NCI-H2196 (cell line): ENCODE measurements at regions not wholly inside any gene's neighbourhood (a gene's known extent, or its start where the extent isn't known, plus 50 kb on each side); places are given as distances from the start of the nearest gene placed in this dataset.

Experiments used
- DNase-seq: peaks from one replicate; lab custom pipeline; 2025; ENCODE audit not compliant: unreplicated experiment; lab: John Stamatoyannopoulos, UW

DNA sequence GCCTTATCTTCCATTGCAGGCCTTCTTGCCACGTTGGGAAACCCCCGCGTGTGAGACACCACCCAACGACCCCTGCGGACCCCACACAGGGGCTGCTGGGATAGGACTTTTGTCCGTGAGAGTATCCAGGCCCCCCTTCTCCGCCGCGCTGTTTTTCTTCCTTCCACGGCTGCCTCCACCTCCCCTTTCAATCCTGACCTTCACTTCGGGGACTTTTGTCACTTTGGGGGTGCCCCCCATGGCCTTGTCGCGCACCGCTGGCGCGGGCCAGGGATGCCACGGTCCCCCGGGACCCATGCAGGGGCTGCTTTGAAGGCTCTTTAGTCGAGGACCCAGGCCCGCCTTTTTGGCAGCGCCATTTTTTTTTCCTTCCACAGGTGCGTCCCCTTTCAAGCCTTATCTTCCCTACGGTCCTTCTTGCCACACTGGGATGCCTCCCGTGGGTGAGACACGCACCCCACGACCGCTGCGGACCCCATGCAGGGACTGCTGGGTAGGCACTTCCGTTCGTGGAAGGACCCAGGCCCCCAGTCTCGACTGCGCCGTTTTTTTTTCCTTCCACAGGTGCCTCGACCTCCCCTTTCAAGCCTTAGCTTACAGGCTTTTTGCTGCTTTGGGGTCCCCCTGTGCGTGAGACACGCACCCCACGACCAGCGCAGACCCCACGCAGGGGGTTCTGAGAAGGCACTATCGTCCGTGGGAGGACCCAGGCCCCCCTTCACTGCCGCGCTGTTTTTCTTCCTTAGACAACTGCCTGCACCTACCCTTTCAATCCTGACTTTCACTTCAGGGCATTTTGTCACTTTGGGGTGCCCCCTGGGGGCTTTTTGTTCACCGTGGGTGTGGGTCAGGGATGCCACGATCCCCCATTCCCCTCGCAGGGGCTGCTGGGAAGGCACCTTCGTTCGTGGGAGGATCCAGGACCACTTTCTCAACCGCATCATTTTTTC lies 267.4 kb downstream of the ALG10 start:
- no peak for DNase-seq

DNA sequence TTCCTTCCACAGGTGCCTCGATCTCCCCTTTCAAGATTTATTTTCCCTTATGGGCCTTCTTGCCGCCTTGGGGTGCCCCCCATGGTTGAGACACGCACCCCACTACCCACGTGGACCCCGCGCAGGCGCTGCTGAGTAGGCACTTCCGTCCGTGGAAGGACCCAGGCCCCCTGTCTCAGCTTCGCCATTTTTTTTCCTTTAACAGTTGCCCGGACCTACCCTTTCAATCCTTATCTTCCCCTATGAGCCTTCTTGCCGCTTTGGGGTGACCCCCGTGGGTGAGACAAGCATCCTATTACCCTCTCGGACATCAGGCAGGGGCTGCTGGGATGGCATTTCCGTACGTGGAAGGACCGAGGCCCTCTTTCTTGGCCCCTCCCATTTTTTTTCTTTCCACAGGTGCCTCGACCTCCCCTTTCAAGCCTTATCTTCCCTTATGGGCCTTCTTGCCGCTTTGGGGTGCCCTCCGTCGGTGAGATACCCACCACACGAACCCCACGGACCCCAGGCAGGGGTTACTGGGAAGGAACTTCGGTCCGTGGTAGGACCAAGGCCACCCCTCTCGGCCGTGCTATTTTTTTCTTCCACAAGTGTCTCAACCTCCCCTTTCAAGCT lies 268.2 kb downstream of the ALG10 start:
- DNase-seq, result no peak

DNA sequence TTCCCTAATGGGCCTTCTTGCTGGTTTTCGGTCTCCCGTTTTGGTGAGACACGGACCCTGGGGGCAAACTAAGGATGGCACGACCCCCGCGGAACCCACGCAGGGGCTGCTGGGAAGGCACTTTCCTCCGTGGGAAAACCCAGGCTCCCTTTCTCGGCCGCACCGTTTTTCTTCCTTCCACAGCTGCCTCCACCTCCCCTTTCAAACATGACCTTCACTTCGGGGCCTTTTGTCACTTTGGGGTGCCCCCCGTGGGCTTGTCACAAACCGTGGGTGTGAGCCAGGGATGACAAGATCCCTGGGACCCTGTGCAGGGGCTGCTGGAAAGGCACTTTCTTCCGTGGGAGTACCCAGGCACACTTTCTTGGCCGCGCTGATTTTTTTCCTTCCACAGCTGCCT lies 268.7 kb downstream of the ALG10 start:
- DNase-seq, result no peak

DNA sequence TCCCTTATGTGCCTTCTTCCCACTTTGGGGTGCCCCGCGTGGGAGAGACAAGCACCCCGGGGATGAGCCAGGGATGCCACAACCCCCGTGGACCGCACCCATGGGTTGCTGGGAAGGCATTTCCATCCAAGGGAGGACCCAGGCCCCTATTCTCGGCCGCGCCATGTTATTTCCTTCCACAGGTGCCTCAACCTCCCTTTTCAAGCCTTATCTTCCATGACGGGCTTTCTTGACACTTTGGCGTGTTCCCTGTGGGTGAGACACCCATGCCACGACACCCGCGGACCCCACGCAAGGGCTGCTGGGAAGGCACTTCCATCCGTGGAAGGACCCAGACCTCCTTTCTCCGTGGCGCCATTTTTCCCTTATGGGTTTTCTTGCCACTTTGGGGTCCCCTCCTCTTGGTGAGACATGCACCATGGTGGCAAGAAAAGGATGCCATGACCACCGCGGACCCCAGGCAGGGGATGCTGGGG lies 269.2 kb downstream of the ALG10 start:
- no peak for DNase-seq

DNA sequence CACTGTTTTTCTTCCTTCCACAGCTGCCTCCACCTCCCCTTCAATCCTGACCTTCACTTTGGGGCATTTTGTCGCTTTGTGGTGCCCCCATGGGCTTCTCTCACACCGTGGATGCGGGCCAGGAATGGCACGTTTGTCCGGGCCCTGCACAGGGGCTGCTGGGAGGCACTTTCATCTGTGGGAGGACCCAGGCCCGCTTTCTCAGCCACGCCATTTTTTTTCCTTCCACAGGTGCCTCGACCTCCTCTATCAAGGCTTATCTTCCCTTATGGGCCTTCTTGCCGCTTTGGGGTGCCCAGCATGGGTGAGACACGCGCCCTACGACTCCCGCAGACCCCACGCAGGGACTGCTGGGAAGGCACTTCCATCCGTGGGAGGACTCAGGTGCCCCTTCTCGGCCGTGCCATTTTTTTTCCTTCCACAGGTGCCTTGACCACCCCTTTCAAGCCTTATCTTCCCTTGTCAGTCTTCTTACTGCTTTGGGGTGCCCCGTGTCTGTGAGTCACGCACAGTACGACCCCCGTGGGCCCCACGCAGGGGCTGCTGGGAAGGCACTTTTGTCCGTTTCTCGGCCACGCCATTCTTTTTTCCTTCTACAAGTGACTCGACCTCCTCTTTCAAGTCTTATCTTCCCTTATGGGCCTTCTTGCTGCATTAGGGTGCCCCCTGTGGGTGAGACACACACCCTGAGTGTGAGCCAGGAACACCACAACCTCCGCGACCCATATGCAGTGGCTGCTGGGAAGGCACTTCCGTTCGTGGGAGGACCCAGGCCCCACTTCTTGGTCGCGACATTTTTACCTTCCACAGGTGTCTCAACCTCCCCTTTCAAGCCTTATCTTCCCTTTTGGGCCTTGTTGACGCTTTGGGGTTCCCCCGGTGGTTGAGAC lies 270.7 kb downstream of the ALG10 start:
- DNase-seq, result no peak

DNA sequence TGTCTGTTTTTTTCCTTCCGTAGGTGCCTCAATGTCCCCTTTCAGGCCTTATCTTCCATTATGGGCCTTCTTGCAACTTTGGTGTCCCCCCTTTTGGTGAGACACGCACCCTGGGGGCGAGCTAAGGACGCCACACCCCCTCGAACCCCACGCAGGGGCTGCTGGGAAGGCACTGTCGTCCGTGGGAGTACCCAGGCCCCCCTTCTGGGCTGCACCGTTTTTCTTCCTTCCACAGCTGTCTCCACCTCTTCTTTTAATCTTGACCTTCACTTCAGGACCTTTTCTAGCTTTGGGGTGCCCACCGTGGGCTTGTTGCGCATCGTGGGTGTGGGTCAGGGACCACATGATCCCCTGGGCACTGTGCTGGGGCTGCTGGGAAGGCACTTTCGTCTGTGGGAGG lies 271.8 kb downstream of the ALG10 start:
- no peak for DNase-seq

DNA sequence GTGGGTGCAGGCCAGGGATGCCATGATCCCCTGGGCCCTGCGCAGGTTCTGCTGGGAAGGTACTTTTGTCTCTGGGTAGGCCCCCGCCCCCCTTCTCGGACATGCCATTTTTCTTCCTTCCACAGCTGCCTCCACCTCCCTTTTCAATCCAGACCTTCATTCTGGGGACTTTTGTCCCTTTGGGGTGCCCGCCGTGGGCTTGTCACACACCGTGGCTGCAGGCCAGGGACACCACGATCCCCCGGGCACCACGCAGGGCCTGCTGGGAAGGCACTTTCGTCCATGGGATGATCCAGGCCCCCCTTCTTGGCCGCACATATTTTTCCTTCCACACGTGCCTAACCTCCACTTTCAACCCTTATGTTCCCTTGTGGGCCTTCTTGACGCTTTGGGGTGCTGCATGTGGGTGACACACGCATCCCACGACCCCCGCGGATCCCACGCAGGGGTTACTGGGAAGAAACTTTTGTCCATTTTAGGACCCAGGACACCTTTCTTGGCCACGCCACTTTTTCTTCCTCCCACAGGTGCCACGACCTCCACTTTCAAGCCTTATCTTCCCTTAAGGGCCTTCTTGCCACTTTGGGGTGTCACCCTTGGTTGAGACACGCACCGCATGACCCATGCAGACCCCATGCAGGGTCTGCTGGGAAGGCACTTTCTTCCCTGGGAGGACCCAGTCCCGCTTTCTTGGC lies 272.5 kb downstream of the ALG10 start:
- DNase-seq, result no peak

DNA sequence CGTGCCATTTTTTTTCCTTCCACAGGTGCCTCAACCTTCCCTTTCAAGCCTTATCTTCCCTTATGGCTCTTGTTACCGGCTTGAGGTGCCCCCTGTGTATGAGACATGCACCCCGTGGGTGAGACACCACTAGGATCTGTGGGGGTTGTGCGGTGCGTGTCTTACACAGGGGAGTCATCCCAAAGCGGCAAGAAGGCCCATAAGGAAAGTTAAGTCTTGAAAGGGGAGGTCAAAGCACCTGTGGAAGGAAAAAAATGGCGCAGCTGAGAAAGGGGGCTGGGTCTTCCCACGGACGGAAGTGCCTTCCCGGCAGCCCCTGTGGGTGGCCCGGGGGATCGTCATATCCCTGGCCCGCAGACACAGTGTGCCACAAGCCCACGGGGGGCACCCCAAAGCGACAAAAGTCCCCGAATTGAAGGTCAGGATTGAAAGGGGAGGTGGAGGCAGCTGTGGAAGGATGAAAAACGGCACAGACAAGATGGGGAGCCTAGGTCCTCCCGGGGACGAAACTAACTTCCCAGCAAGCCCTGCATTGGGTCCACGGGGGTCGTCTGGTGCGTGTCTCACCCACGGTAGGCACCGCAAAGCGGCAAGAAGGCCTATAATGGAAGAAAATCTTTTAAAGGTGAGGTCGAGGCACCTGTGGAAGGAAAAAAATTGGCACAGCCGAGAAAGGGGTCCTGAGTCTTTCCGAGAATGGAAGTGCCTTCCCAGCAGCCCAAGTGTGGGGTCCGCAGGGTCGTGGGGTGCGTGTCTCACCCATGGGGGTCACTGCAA lies 273.3 kb downstream of the ALG10 start:
- no peak for DNase-seq

DNA sequence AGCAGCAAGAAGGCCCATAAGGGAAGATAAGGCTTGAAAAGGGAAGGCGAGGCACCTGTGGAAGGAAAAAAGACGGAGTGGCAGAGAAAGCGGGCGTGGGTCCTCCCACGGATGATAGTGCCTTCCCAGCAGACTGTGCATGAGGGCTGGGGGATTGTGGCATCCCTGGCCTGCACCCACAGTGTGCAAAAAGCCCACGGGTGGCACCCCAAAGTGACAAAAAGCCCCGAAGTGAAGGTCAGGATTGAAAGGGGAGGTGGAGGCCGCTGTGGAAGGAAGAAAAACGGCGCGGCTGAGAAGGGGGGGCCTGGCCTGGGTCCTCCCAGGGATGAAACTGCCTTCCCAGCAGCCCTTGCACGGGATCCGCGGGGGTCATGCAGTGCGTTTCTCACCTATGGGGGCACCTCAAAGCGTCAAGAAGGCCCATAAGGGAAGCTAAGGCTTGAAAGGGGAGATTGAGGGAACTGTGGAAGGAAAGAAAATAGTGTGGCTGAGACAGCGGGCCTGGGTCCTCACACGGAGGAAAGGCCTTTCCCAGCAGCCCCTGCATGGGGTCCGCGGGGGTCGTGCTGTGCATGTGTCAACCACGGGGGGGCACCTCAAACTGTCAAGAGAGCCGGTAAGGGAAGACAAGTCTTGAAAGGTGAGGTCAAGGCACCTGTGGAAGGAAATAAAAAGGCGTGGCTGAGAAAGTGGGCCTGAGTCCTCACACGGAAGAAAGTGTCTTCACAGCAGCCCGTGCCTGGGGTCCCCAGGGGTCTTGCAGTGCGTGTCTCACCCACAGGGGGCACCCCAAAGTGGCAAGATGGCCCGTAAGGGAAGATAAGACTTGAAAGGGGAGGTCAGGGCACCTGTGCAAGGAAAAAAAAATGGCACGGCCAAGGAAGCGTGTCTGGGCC lies 274.1 kb downstream of the ALG10 start:
- no peak for DNase-seq

DNA sequence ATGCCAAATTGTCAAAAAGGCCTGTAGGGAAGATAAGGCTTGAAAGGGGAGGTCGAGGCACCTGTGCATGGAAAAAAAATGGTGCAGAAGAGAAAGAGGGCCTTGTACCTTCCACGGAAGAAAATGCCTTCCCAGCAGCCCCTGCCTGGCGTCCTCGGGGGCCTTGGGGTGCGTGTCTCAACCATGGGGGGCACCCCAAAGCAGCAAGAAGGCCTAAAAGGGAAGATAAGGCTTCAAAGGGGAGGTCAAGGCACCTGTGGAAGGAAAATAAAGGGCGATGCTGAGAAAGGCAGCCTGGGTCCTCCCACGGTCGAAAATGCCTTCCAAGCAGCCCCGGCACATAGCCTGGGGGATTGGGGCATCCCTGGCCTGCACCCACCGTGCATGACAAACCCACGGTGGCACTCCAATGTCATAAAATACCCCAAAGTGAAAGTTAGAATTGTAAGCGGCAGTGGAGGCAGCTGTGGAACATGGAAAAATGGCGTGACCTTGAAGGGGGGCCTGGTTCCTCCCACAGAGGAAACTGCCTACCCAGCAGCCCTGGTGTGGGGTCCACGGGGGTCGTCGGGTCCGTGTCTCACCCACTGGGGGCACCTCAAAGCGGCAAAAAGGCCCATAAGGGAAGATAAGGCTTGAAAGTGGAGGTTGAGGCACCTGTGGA lies 275.0 kb downstream of the ALG10 start:
- no peak for DNase-seq

DNA sequence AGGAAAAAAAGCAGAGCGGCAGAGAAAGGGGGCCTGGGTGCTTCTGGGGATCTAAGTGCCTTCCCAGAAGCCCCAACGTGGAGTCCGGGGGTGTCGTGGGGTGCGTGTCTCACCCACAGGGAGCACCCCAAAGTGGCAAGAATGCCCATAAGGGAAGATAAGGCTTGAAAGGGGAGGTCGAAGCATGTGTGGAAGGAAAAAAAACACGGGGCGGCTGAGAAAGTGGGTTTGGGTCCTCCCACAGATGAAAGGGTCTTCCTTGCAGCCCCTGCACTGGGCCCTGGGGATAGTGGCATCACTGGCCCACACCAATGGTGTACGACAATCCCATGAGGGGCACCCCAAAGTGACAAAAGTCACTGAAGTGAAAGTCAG lies 275.5 kb downstream of the ALG10 start:
- no peak for DNase-seq

DNA sequence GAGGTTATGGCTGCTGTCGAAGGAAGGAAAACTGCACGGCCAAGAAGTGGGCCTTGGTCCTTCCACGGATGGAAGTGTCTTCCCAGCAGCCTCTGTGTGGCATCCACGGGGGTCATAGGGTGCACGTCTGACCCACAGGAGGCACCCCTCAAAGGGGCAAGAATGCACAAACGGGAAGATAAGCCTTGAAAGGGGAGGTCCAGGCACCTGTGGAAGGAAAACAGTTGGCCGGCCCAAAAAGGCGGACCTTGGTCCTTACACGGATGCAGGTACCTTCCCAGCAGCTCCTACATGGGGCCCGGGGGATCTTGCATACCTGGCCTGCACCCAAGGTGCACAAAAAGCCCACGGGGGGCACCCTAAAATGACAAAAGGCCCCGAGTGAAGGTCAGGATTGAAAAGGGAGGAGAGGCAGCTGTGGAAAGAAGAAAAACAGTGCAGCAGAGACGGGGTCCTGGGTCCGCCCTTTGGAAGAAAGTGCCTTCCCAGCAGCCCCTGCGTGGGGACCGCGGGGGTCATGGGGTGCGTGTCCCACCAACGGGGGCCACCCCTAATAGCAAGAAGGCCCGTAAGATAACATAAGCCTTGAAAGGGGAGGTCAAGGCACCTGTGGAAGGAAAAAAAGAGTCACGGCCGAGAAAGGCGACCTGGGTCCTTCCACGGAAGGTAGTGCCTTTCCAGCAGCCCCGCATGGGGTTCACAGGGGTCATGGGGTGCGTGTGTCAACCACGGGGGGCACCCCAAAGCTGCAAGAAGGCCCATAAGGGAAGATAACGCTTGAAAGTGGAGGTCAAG lies 276.1 kb downstream of the ALG10 start:
- DNase-seq, result no peak

DNA sequence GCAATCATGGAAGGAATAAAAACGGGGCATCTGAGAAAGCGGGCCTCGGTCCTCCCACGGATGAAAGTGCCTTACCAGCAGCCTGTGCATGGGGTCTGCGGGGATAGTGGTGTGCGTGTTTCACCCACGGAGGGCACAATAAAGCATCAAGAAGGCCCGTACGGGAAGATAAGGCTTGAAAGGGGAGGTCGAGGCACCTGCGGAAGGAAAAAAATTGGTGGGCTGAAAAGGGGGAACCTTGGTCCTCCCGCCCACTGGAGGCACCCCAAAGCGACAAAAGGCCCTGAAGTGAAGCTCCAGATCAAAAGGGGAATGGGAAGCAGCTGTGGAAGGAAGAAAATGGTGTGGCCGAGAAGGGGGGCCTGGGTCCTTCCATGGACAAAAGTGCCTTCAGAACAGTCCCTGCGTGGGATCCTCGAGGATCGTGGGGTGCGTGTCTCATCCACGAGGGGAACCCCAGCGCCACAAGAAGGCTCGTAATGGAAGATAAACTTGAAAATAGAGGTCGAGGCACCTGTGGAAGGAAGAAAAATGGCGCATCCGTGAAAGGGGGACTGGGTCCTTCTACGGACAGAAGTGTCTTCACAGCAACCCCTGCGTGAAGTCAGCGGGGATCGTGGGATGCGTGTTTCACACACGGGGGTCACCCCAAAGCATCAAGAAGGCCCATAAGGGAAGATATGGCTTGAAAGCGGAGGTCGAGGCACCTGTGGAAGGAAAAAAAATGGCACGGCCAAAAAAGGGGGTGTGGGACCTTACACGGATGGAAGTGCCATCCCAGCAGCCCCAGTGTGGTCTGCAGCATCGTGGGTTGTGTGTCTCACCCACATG lies 276.9 kb downstream of the ALG10 start:
- no peak for DNase-seq

DNA sequence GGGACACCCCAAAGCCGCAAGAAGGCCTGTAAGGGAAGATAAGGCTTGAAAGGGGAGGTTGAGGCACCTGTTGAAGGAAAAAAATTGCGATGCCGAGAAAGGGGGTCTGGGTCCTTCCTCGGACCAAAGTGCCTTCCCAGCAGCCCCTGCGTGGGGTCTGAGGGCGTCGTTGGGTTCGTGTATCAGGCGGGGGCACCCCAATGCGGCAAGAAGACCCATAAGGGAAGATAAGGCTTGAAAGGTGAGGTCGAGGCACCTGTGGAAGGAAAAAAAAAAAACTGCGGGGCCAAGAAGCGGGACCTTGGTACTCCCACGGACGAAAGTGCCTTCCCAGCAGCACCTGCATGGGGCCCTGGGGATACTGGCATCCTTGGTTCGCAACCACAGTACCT lies 277.5 kb downstream of the ALG10 start:
- no peak for DNase-seq

DNA sequence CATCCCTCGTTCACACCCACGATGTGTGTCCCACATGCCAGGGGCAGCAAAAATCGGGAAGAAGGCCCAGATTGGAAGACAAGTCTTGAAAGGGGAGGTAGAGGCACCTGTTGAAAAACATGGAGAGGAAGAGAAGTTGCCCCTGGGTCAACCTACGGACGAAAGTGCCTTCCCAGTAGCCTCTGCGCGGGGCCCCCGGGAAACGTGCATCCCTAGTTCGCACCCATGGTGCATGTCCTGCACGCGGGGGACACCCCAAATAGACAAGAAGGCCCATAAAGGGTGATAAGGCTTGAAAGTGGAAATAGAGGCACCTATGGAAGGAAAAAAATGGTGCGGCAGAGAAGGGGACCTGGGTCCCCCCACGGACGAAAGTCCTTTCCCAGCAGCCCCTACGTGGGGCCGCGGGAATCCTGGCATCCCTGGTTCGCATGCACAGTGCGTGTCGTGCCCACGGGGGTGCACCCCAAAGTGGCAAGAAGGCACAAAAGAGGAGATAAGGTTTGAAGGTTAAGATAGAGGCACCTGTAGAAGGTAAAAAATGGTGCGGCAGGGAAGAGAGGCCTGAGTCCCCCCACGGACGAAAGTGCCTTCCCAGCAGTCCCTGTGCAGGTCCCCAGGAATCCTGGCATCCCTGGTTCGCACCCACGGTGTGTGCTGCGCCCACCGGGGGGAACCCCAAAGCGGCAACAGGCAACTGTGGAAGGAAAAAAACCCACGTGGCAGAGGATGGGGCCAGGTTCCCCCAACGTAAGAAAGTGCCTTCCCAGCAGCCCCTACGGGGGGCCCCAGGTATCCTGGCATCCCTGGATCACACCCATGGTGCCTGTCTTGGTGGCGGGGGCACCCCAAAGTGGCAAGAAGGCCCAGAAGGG lies 278.3 kb downstream of the ALG10 start:
- DNase-seq, result no peak
